Smooth muscle cell (in vitro differentiated cells): ENCODE measurements at regions not wholly inside any gene's neighbourhood (a gene's known extent, or its start where the extent isn't known, plus 50 kb on each side); places are given as distances from the start of the nearest gene placed in this dataset.

Experiments
- DNase-seq: peaks from one replicate; lab custom pipeline; 2025; ENCODE audit not compliant: unreplicated experiment; lab: John Stamatoyannopoulos, UW
- H2AFZ ChIP-seq: fragments of 200-600 bp; sonication (generic); 2 replicates; pipeline ENCODE4 v1.6.0; 2016; ENCODE audit warnings: antibody characterized with exemption, low read depth, mild to moderate bottlenecking
- H3F3A ChIP-seq: fragments of 200-600 bp; sonication (generic); 2 replicates; pipeline ENCODE4 v1.6.0; 2017; ENCODE audit warnings: antibody characterized with exemption, low read depth
- H3K27ac ChIP-seq: fragments of 200-600 bp; sonication (generic); 2 replicates; pipeline ENCODE4 v1.5.1; 2016; ENCODE audit warnings: low read depth, mild to moderate bottlenecking
- H3K27me3 ChIP-seq: fragments of 200-600 bp; sonication (generic); 2 replicates; pipeline ENCODE4 v1.6.1; 2016; ENCODE audit warnings: low read depth, mild to moderate bottlenecking
- H3K36me3 ChIP-seq: fragments of 200-600 bp; sonication (generic); 2 replicates; pipeline ENCODE4 v1.5.1; 2016; ENCODE audit warnings: low read depth
- H3K4me1 ChIP-seq: fragments of 200-600 bp; sonication (generic); 2 replicates; pipeline ENCODE4 v1.5.1; 2016; ENCODE audit warnings: low read depth
- H3K4me2 ChIP-seq: fragments of 200-600 bp; sonication (generic); 2 replicates; pipeline ENCODE4 v1.6.0; 2016; ENCODE audit warnings: mild to moderate bottlenecking
- H3K4me3 ChIP-seq: fragments of 200-600 bp; sonication (generic); 2 replicates; pipeline ENCODE4 v1.5.1; 2016; ENCODE audit warnings: mild to moderate bottlenecking
- H3K79me2 ChIP-seq: fragments of 200-600 bp; sonication (generic); 2 replicates; pipeline ENCODE4 v1.6.0; 2016; ENCODE audit warnings: low read depth, mild to moderate bottlenecking
- H3K9ac ChIP-seq: fragments of 200-600 bp; sonication (generic); 2 replicates; pipeline ENCODE4 v1.6.0; 2016; ENCODE audit warnings: low read depth
- H3K9me3 ChIP-seq: fragments of 200-600 bp; sonication (generic); replicated peaks from 2 replicates; pipeline ENCODE4 v1.5.1; 2016; ENCODE audit warnings: low read depth
- H4K20me1 ChIP-seq: fragments of 200-600 bp; sonication (generic); 2 replicates; pipeline ENCODE4 v1.6.0; 2016; ENCODE audit warnings: low read depth
- CTCF ChIP-seq: fragments of 200-600 bp; sonication (generic); IDR thresholded peaks from 2 replicates; pipeline ENCODE4 v1.5.1; 2017; ENCODE audit warnings: borderline replicate concordance, mild to moderate bottlenecking, antibody characterized with exemption; ENCODE audit not compliant: insufficient read depth, poor library complexity, severe bottlenecking
- WGBS: methylation state at CpG from one replicate; pipeline ENCODE4 v1.1.7; 2016; ENCODE audit warnings: low lambda C conversion rate; 5-methylcytosine and 5-hydroxymethylcytosine counted together

- no peaks in the 10 kb centered on the region for H4K20me1 ChIP-seq
- no peak overlapping the region for H3K9ac ChIP-seq
- H3K4me3 ChIP-seq = no peak overlapping the region
- H3K4me1 ChIP-seq = no peaks in the 10 kb centered on the region
- no peak for TF ChIP-seq CTCF
- H3K9me3 ChIP-seq = no peaks in the 10 kb centered on the region
- no peaks in the 10 kb centered on the region for H3K79me2 ChIP-seq
- DNase-seq = no peak
- no peak overlapping the region for H2AFZ ChIP-seq
- no peak overlapping the region for H3K4me2 ChIP-seq
- H3F3A ChIP-seq = no peaks in the 10 kb centered on the region
- no peak overlapping the region for H3K27ac ChIP-seq
- no peaks in the 10 kb centered on the region for H3K27me3 ChIP-seq
- no peaks in the 10 kb centered on the region for H3K36me3 ChIP-seq
Measured at GRCh38 chr5:93100428-93100827, 480.6 kb downstream of the NR2F1-AS1 start.

- Histone ChIP-seq H2AFZ (no peak overlapping the region), H3K4me2 (no peak overlapping the region), H3F3A (no peaks in the 10 kb centered on the region), H3K4me1 (no peaks in the 10 kb centered on the region), H3K36me3 (no peaks in the 10 kb centered on the region), H3K79me2 (no peaks in the 10 kb centered on the region), H3K27me3 (no peaks in the 10 kb centered on the region), H3K9me3 (no peaks in the 10 kb centered on the region), H3K4me3 (no peak overlapping the region), H3K9ac (no peak overlapping the region), H4K20me1 (no peaks in the 10 kb centered on the region), H3K27ac (no peak overlapping the region)
- 50% methylated on average over 4 of the region's 4 CpGs for WGBS
- no peak for DNase-seq
- no peak for TF ChIP-seq CTCF
Measured at GRCh38 chr5:93099902-93100347, 481.1 kb downstream of the NR2F1-AS1 start.

- H3K36me3 ChIP-seq = no peaks in the 10 kb centered on the region
- no peaks in the 10 kb centered on the region for H3K79me2 ChIP-seq
- no peak overlapping the region for H3K4me3 ChIP-seq
- no peak overlapping the region for H3K9ac ChIP-seq
- H3K9me3 ChIP-seq = no peaks in the 10 kb centered on the region
- no peak overlapping the region for H3K27ac ChIP-seq
- no peak overlapping the region for H3K4me2 ChIP-seq
- no peaks in the 10 kb centered on the region for H4K20me1 ChIP-seq
- H3F3A ChIP-seq = no peaks in the 10 kb centered on the region
- no peaks in the 10 kb centered on the region for H3K27me3 ChIP-seq
- 74% methylated on average over 1 of the region's 1 CpG for WGBS
- no peak for DNase-seq
- H2AFZ ChIP-seq = no peak overlapping the region
- H3K4me1 ChIP-seq = no peaks in the 10 kb centered on the region
- no peak for TF ChIP-seq CTCF
Measured at GRCh38 chr5:93096561-93096960, 484.5 kb downstream of the NR2F1-AS1 start.

GRCh38 chr5:93092349-93093105, 488.5 kb downstream of the NR2F1-AS1 start:
- Histone ChIP-seq H3K36me3 (no peaks in the 10 kb centered on the region), H3K9me3 (no peaks in the 10 kb centered on the region), H3K27me3 (no peaks in the 10 kb centered on the region), H2AFZ (peak overlapping the region; percentile 29), H3K4me2 (no peak overlapping the region), H3K4me1 (no peaks in the 10 kb centered on the region), H3K9ac (no peak overlapping the region), H3K4me3 (no peak overlapping the region), H3F3A (no peaks in the 10 kb centered on the region), H3K27ac (no peak overlapping the region), H3K79me2 (no peaks in the 10 kb centered on the region), H4K20me1 (no peaks in the 10 kb centered on the region)
- TF ChIP-seq CTCF = peak; percentile 20
- DNase-seq = no peak
- 61% methylated on average over 2 of the region's 2 CpGs for WGBS
